ENCODE measurements at regions not wholly inside any gene's neighbourhood (a gene's known extent, or its start where the extent isn't known, plus 50 kb on each side); places are given as distances from the start of the nearest gene placed in this dataset.

- no peak for DNase-seq
These were observed 99.6 kb downstream of the LURAP1L start for GRCh38 chr9:12874395-12874794.

GRCh38 chr9:12875191-12875590, 100.4 kb downstream of the LURAP1L start:
- DNase-seq: no peak

GRCh38 chr9:12876872-12877271, 102.1 kb downstream of the LURAP1L start:
- no peak for DNase-seq

GRCh38 chr9:12878351-12878978, 103.6 kb downstream of the LURAP1L start:
- no peak for DNase-seq

GRCh38 chr9:12879961-12880360, 105.1 kb downstream of the LURAP1L start:
- no peak for DNase-seq

GRCh38 chr9:12880406-12881015, 105.7 kb downstream of the LURAP1L start:
- DNase-seq: no peak

GRCh38 chr9:12882430-12882829, 107.6 kb downstream of the LURAP1L start:
- DNase-seq: no peak

GRCh38 chr9:12884736-12885395, 110.0 kb downstream of the LURAP1L start:
- DNase-seq: no peak

GRCh38 chr9:12889402-12890106, 114.7 kb downstream of the LURAP1L start:
- DNase-seq: no peak

GRCh38 chr9:12891588-12891987, 116.8 kb downstream of the LURAP1L start:
- DNase-seq: no peak

GRCh38 chr9:12903316-12903715, 128.5 kb downstream of the LURAP1L start:
- DNase-seq: no peak

- no peak for DNase-seq
These were observed 129.6 kb downstream of the LURAP1L start for GRCh38 chr9:12904261-12905000.

- no peak for DNase-seq
These were observed 131.8 kb downstream of the LURAP1L start for GRCh38 chr9:12906646-12907045.

- no peak for DNase-seq
These were observed 134.1 kb downstream of the LURAP1L start for GRCh38 chr9:12908895-12909294.

- no peak for DNase-seq
These were observed 140.6 kb downstream of the LURAP1L start for GRCh38 chr9:12915366-12915954.

GRCh38 chr9:12916042-12916441, 141.2 kb downstream of the LURAP1L start:
- DNase-seq: no peak

GRCh38 chr9:12920437-12920836, 145.6 kb downstream of the LURAP1L start:
- no peak for DNase-seq

GRCh38 chr9:12921621-12922020, 146.8 kb downstream of the LURAP1L start:
- no peak for DNase-seq

- no peak for DNase-seq
These were observed 147.5 kb downstream of the LURAP1L start for GRCh38 chr9:12922224-12922866.

- no peak for DNase-seq
These were observed 148.7 kb downstream of the LURAP1L start for GRCh38 chr9:12923468-12924009.

- no peak for DNase-seq
These were observed 156.1 kb downstream of the LURAP1L start for GRCh38 chr9:12930906-12931305.

- no peak for DNase-seq
These were observed 159.1 kb downstream of the LURAP1L start for GRCh38 chr9:12933957-12934356.

Measured in hematopoietic multipotent progenitor cell treated with erythropoietin and hydrocortisone succinate and interleukin-3 and kit ligand, for 6 days (in vitro differentiated cells).